Neural cell (in vitro differentiated cells): ENCODE measurements at regions not wholly inside any gene's neighbourhood (a gene's known extent, or its start where the extent isn't known, plus 50 kb on each side); places are given as distances from the start of the nearest gene placed in this dataset.

Experiments used
- POLR2AphosphoS5 ChIP-seq: IDR thresholded peaks from 2 replicates; pipeline ENCODE4 v1.6.1; 2012
- SMC3 ChIP-seq: fragments of 450-650 bp; conservative IDR thresholded peaks from 2 replicates; pipeline ENCODE4 v1.6.1; 2014; ENCODE audit warnings: antibody characterized with exemption, mild to moderate bottlenecking, moderate library complexity; ENCODE audit not compliant: poor library complexity
- TAF1 ChIP-seq: IDR thresholded peaks from 2 replicates; pipeline ENCODE4 v1.6.1; 2012; ENCODE audit warnings: low read depth
- TF ChIP-seq, protein P1 (sequence below): fragments of 450-650 bp; IDR thresholded peaks from 2 replicates; pipeline ENCODE4 v1.5.1; 2014; ENCODE audit warnings: antibody characterized with exemption, mild to moderate bottlenecking, moderate library complexity; ENCODE audit not compliant: poor library complexity, severe bottlenecking

DNA sequence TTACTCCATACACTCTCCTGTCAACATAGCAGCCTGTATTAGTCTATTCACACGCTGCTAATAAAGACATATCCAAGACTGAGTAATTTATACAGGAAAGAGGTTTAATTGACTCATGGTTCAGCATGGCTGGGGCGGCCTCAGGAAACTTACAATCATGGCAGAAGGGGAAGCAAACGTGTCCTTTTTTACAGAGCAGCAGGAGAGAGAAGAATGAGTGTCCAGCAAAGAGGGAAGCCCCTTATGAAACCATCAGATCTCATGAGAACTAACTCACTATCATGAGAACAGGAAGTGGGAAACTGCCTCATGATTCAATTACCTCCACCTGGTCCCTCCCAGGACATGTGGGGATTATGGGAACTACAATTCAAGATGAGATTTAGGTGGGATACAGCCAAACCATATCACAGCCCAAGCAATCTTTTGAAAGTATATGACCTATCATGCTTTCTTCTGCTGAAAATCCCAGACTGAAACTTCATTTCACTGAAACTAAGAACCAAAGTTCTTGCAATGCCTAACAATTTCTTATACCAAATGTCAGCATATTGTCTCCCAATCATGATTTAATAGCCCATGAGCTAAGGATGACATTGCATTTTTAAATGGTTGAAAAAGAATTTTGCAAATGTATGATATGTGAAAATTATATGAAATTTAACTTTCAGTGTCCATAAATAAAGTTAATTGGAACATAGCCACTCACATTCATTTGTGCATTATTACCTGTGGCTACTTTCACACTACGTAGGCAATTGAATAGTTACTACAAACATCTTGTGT lies 686.8 kb upstream of the ZEB2 start:
- TF ChIP-seq SMC3 = no peak
- no peak for TF ChIP-seq POLR2AphosphoS5
- TF ChIP-seq, protein P1, sequence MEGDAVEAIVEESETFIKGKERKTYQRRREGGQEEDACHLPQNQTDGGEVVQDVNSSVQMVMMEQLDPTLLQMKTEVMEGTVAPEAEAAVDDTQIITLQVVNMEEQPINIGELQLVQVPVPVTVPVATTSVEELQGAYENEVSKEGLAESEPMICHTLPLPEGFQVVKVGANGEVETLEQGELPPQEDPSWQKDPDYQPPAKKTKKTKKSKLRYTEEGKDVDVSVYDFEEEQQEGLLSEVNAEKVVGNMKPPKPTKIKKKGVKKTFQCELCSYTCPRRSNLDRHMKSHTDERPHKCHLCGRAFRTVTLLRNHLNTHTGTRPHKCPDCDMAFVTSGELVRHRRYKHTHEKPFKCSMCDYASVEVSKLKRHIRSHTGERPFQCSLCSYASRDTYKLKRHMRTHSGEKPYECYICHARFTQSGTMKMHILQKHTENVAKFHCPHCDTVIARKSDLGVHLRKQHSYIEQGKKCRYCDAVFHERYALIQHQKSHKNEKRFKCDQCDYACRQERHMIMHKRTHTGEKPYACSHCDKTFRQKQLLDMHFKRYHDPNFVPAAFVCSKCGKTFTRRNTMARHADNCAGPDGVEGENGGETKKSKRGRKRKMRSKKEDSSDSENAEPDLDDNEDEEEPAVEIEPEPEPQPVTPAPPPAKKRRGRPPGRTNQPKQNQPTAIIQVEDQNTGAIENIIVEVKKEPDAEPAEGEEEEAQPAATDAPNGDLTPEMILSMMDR = no peak
- no peak for TF ChIP-seq TAF1
